IMR-90 (cell line): ENCODE measurements at regions not wholly inside any gene's neighbourhood (a gene's known extent, or its start where the extent isn't known, plus 50 kb on each side); places are given as distances from the start of the nearest gene placed in this dataset.

Experiments
- ATAC-seq: fragments of 200-7000 bp; cut with Tn5 transposase; 2 replicates; pipeline ENCODE4 v1.9.1; 2020; ENCODE audit warnings: low read depth, mild to moderate bottlenecking, moderate library complexity
- BruUV-seq: library from RNA; stranded (reverse); fragments of 400-500 nt; replicated peaks from 2 replicates; lab custom pipeline; 2021; lab: Mats Ljungman, UMichigan
- CTCF ChIA-PET: fragments of 300-600 bp; formaldehyde crosslinking; extraction: SDS; loops from one replicate; lab custom pipeline; 2021; ENCODE audit warnings: antibody characterized with exemption; lab: Yijun Ruan, JAX
- POLR2A ChIA-PET: fragments of 300-600 bp; sonication (Branson Sonifier 250); formaldehyde crosslinking; loops from one replicate; lab custom pipeline; 2022; ENCODE audit warnings: antibody characterized with exemption; ENCODE audit not compliant: unreplicated experiment; lab: Charles Lee
- DNase-seq: peaks from one replicate; pipeline ENCODE4 v3.0.0; 2013
- H2AFZ ChIP-seq: replicated peaks from 2 replicates; pipeline ENCODE3; 2013; ENCODE audit warnings: low read length, mild to moderate bottlenecking; ENCODE audit not compliant: poor library complexity
- H2AK5ac ChIP-seq: 2 replicates; pipeline ENCODE4 v1.6.1; 2013; ENCODE audit warnings: low read depth, low read length, inconsistent platforms
- H2AK9ac ChIP-seq: replicated peaks from 2 replicates; pipeline ENCODE3; 2013; ENCODE audit warnings: mild to moderate bottlenecking, low read depth, low read length, moderate library complexity; ENCODE audit not compliant: poor library complexity
- H2BK120ac ChIP-seq: 2 replicates; pipeline ENCODE4 v1.6.1; 2013; ENCODE audit warnings: low read depth, low read length, inconsistent platforms
- H2BK15ac ChIP-seq: 3 replicates; pipeline ENCODE4 v1.6.1; 2013; ENCODE audit warnings: low read depth, low read length, inconsistent platforms
- H2BK20ac ChIP-seq: 2 replicates; pipeline ENCODE4 v1.6.1; 2013; ENCODE audit warnings: low read depth, mild to moderate bottlenecking, inconsistent platforms, low read length, moderate library complexity
- H2BK5ac ChIP-seq: 2 replicates; pipeline ENCODE4 v1.6.1; 2013; ENCODE audit warnings: mild to moderate bottlenecking, low read depth, low read length, inconsistent platforms; ENCODE audit not compliant: poor library complexity, severe bottlenecking
- H3K14ac ChIP-seq: replicated peaks from 2 replicates; pipeline ENCODE4 v1.6.1; 2013; ENCODE audit warnings: low read depth, low read length, inconsistent platforms
- H3K18ac ChIP-seq: 2 replicates; pipeline ENCODE4 v1.6.1; 2013; ENCODE audit warnings: low read depth, low read length, control low read depth
- H3K23ac ChIP-seq: 2 replicates; pipeline ENCODE4 v1.6.1; 2013; ENCODE audit warnings: low read depth, low read length, inconsistent platforms
- H3K27ac ChIP-seq: 2 replicates; pipeline ENCODE4 v1.5.1; 2013; ENCODE audit warnings: mild to moderate bottlenecking, control low read depth, low read length; ENCODE audit not compliant: insufficient read depth
- H3K27me3 ChIP-seq: 2 replicates; pipeline ENCODE4 v1.6.1; 2013; ENCODE audit warnings: low read length; ENCODE audit not compliant: control insufficient read depth, insufficient read depth
- H3K36me3 ChIP-seq: 2 replicates; pipeline ENCODE4 v1.6.1; 2013; ENCODE audit warnings: low read length, mixed read lengths; ENCODE audit not compliant: control insufficient read depth, insufficient read depth
- H3K4ac ChIP-seq: 2 replicates; pipeline ENCODE4 v1.6.1; 2013; ENCODE audit warnings: low read depth, low read length, inconsistent platforms
- H3K4me1 ChIP-seq: 2 replicates; pipeline ENCODE4 v1.6.1; 2013; ENCODE audit warnings: low read length, mixed read lengths; ENCODE audit not compliant: control insufficient read depth, insufficient read depth
- H3K4me2 ChIP-seq: 2 replicates; pipeline ENCODE4 v1.6.1; 2013; ENCODE audit warnings: low read depth, mild to moderate bottlenecking, control low read depth, low read length, moderate library complexity
- H3K4me3 ChIP-seq: 2 replicates; pipeline ENCODE4 v1.5.1; 2013; ENCODE audit warnings: low read depth, mild to moderate bottlenecking, control low read depth, low read length, moderate library complexity; ENCODE audit not compliant: insufficient read depth
- H3K56ac ChIP-seq: 2 replicates; pipeline ENCODE4 v1.6.1; 2013; ENCODE audit warnings: low read length, inconsistent platforms; ENCODE audit not compliant: insufficient read depth; ENCODE audit errors: extremely low read depth
- H3K79me1 ChIP-seq, 2 experiments: 2 replicates each; pipeline ENCODE4 v1.6.1; 2013; ENCODE audit warnings: low read length in 2 of 2, inconsistent platforms in 1 of 2, low read depth in 1 of 2
- H3K9ac ChIP-seq: 2 replicates; pipeline ENCODE4 v1.6.1; 2013; ENCODE audit warnings: low read depth, low read length, control low read depth
- H3K9me1 ChIP-seq: 2 replicates; pipeline ENCODE4 v1.6.1; 2013; ENCODE audit warnings: low read length, inconsistent platforms; ENCODE audit not compliant: insufficient read depth
- H3K9me3 ChIP-seq: 2 replicates; pipeline ENCODE4 v1.6.1; 2013; ENCODE audit warnings: low read length; ENCODE audit not compliant: control insufficient read depth, insufficient read depth
- H4K20me1 ChIP-seq: 2 replicates; pipeline ENCODE4 v1.6.1; 2013; ENCODE audit warnings: low read length, inconsistent platforms; ENCODE audit not compliant: insufficient read depth
- H4K5ac ChIP-seq: 2 replicates; pipeline ENCODE4 v1.6.1; 2013; ENCODE audit warnings: mild to moderate bottlenecking, low read depth, low read length, control low read depth
- H4K8ac ChIP-seq, 2 experiments: 2 replicates each; pipeline ENCODE4 v1.6.1; 2013; ENCODE audit warnings: low read depth in 2 of 2, low read length in 2 of 2, control low read depth in 1 of 2, inconsistent platforms in 1 of 2
- H4K91ac ChIP-seq: 2 replicates; pipeline ENCODE4 v1.6.1; 2013; ENCODE audit warnings: low read depth, low read length, inconsistent platforms; ENCODE audit not compliant: insufficient read depth
- CEBPB ChIP-seq: IDR thresholded peaks from 2 replicates; pipeline ENCODE4 v1.6.1; 2012; ENCODE audit warnings: low read depth, low read length, improper control_type of control experiment
- POLR2A ChIP-seq: IDR thresholded peaks from 2 replicates; pipeline ENCODE4 v1.6.1; 2012; ENCODE audit warnings: mild to moderate bottlenecking, low read depth, low read length
- RCOR1 ChIP-seq: IDR thresholded peaks from 2 replicates; pipeline ENCODE4 v1.6.1; 2012; ENCODE audit warnings: mild to moderate bottlenecking, low read length, improper control_type of control experiment; ENCODE audit not compliant: insufficient replicate concordance
- SMC3 ChIP-seq: fragments of 150-350 bp; IDR thresholded peaks from 2 replicates; pipeline ENCODE4 v1.6.1; 2016; ENCODE audit warnings: low read depth, mild to moderate bottlenecking, antibody characterized with exemption, low read length, moderate library complexity
- WGBS, 2 experiments: methylation state at CpG; one replicate each; pipeline versions ENCODE4 v1.1.5 to v1.1.7; 2013; ENCODE audit warnings: missing lambda C conversion rate in 2 of 2; ENCODE audit not compliant: insufficient read length in 1 of 2; ENCODE audit errors: extremely low coverage in 2 of 2; 5-methylcytosine and 5-hydroxymethylcytosine counted together
- dilution Hi-C: fragments of 300-500 bp; cut with HindIII; formaldehyde crosslinking; loops from one replicate; pipeline ENCODE4 v1.14.3; 2018; ENCODE audit warnings: low sequenced_read_pairs; ENCODE audit not compliant: unreplicated experiment
- in situ Hi-C: fragments of 300-500 bp; cut with MboI; formaldehyde crosslinking; loops from 3 replicates; pipeline ENCODE4 v1.14.3; 2019; ENCODE audit warnings: low sequenced_read_pairs, inconsistent platforms, mixed read lengths
- intact Hi-C: fragments of 100-400 bp; cut with micrococcal nuclease; formaldehyde crosslinking; loops from 2 replicates; pipeline ENCODE4 v1.10.0; 2022
- TF ChIP-seq, protein P1 (sequence below): fragments of 150-350 bp; IDR thresholded peaks from 2 replicates; pipeline ENCODE4 v1.6.1; 2016; ENCODE audit warnings: low read depth, mild to moderate bottlenecking, low read length, moderate library complexity, borderline replicate concordance

GRCh38 chr4:110368409-110368808, 107.5 kb upstream of the ENPEP start:
- Histone ChIP-seq H3K18ac (no peak overlapping the region), H3K27ac (no peak overlapping the region), H3K4me2 (no peak overlapping the region), H3K4ac (no peak overlapping the region), H2BK20ac (no peak overlapping the region), H2AFZ (no peak overlapping the region), H3K9ac (no peak overlapping the region), H2AK5ac (no peak overlapping the region), H4K91ac (no peak overlapping the region), H4K5ac (no peak overlapping the region), H2BK120ac (no peak overlapping the region), H3K4me1 (no peaks in the 10 kb centered on the region), H2BK5ac (no peak overlapping the region), H4K20me1 (no peaks in the 10 kb centered on the region), H3K27me3 (no peaks in the 10 kb centered on the region), H3K9me3 (no peaks in the 10 kb centered on the region), H3K36me3 (no peaks in the 10 kb centered on the region), H3K79me1 (no peaks in the 10 kb centered on the region), H2BK15ac (no peak overlapping the region), H3K14ac (no peak overlapping the region), H3K9me1 (no peaks in the 10 kb centered on the region), H3K23ac (no peak overlapping the region), H4K8ac (no peak overlapping the region), H2AK9ac (no peak overlapping the region), H3K4me3 (no peak overlapping the region), H3K56ac (no peak overlapping the region)
- in situ Hi-C loops = no loop called here
- no peak for ATAC-seq
- DNase-seq = no peak
- dilution Hi-C loops = no loop called here
- CTCF ChIA-PET = no interaction called here
- BruUV-seq = no TSS peak
- TF ChIP-seq RCOR1 = no peak
- TF ChIP-seq, protein P1, sequence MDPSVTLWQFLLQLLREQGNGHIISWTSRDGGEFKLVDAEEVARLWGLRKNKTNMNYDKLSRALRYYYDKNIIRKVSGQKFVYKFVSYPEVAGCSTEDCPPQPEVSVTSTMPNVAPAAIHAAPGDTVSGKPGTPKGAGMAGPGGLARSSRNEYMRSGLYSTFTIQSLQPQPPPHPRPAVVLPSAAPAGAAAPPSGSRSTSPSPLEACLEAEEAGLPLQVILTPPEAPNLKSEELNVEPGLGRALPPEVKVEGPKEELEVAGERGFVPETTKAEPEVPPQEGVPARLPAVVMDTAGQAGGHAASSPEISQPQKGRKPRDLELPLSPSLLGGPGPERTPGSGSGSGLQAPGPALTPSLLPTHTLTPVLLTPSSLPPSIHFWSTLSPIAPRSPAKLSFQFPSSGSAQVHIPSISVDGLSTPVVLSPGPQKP = no peak
- no peak for TF ChIP-seq SMC3
- TF ChIP-seq CEBPB = no peak
- TF ChIP-seq POLR2A = no peak
- POLR2A ChIA-PET = no interaction called here
- intact Hi-C loops = no loop called here
- no CpG with 5 or more reads among the region's 3 CpGs for WGBS, 2 experiments
